ENCODE measurements at regions not wholly inside any gene's neighbourhood (a gene's known extent, or its start where the extent isn't known, plus 50 kb on each side); places are given as distances from the start of the nearest gene placed in this dataset.

DNA sequence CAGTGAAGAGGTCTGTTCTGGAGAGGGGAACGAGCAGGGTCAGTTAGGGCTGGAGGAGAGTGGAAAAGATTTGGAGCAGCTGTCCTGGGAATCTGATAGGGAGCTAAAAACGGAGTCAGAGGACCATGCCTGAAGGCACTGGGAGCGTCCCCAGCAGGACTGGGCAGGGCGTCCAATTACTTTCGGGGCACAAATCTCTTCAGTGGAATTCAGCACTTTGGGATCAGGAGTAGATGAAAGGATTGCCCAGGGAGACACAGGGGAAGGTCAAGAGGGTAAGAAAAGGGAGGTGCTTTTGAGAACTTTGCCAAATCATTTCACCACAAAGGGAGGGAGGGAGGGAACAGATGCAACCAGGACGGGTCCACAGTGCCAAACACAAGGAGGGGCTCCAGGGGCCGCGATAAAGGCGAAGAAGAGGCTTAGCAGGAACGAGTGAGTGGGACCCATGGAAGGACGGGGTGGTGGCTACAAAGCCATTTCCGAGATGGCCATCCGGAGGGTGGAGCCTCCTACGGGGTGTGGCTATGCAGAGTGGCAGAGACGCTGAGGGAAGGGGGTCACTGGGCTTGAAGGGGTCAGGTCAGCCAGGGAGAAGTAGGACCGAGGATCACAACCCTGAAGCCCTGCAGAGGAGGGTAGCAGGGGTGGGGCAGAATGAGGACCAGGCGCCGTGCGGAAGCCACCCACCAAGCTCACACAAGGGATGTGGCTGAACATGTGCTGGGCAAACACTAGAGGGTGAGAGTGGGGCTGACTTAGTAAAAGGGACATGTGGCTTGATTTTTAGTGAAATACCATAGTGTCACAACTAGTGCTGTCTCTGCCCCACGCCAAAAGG is 180.0 kb upstream of the RREB1 start:
- TF ChIP-seq SIN3A (IDR thresholded peaks at IDR 0.05; ENCODE audit: borderline replicate concordance, low read depth, low read length) (no peak), RFX5 (IDR thresholded peaks at IDR 0.05; ENCODE audit: low read length) (no peak), CTCF (IDR thresholded peaks at IDR 0.05) (no peak), SMC3 (IDR thresholded peaks at IDR 0.05; ENCODE audit: low read depth, low read length) (no peak), GABPA (IDR thresholded peaks at IDR 0.05; ENCODE audit: low read depth) (no peak), EZH2phosphoT487 (IDR thresholded peaks at IDR 0.05; ENCODE audit: borderline replicate concordance, low read depth) (no peak), POLR2AphosphoS5 (IDR thresholded peaks at IDR 0.05; ENCODE audit: low read depth, low read length) (no peak), EP300 (IDR thresholded peaks at IDR 0.05; ENCODE audit: borderline replicate concordance in 1 of 2, low read depth in 1 of 2, low read length in 1 of 2) (no peak), CHD2 (IDR thresholded peaks at IDR 0.05; ENCODE audit: low read length, partially characterized antibody) (no peak), JUND (IDR thresholded peaks at IDR 0.05) (no peak)
- TF ChIP-seq, protein P1, sequence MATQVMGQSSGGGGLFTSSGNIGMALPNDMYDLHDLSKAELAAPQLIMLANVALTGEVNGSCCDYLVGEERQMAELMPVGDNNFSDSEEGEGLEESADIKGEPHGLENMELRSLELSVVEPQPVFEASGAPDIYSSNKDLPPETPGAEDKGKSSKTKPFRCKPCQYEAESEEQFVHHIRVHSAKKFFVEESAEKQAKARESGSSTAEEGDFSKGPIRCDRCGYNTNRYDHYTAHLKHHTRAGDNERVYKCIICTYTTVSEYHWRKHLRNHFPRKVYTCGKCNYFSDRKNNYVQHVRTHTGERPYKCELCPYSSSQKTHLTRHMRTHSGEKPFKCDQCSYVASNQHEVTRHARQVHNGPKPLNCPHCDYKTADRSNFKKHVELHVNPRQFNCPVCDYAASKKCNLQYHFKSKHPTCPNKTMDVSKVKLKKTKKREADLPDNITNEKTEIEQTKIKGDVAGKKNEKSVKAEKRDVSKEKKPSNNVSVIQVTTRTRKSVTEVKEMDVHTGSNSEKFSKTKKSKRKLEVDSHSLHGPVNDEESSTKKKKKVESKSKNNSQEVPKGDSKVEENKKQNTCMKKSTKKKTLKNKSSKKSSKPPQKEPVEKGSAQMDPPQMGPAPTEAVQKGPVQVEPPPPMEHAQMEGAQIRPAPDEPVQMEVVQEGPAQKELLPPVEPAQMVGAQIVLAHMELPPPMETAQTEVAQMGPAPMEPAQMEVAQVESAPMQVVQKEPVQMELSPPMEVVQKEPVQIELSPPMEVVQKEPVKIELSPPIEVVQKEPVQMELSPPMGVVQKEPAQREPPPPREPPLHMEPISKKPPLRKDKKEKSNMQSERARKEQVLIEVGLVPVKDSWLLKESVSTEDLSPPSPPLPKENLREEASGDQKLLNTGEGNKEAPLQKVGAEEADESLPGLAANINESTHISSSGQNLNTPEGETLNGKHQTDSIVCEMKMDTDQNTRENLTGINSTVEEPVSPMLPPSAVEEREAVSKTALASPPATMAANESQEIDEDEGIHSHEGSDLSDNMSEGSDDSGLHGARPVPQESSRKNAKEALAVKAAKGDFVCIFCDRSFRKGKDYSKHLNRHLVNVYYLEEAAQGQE (IDR thresholded peaks at IDR 0.05; ENCODE audit: low read depth, low read length) = no peak
- TF ChIP-seq, protein P2, sequence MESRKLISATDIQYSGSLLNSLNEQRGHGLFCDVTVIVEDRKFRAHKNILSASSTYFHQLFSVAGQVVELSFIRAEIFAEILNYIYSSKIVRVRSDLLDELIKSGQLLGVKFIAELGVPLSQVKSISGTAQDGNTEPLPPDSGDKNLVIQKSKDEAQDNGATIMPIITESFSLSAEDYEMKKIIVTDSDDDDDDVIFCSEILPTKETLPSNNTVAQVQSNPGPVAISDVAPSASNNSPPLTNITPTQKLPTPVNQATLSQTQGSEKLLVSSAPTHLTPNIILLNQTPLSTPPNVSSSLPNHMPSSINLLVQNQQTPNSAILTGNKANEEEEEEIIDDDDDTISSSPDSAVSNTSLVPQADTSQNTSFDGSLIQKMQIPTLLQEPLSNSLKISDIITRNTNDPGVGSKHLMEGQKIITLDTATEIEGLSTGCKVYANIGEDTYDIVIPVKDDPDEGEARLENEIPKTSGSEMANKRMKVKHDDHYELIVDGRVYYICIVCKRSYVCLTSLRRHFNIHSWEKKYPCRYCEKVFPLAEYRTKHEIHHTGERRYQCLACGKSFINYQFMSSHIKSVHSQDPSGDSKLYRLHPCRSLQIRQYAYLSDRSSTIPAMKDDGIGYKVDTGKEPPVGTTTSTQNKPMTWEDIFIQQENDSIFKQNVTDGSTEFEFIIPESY (IDR thresholded peaks at IDR 0.05; ENCODE audit: borderline replicate concordance, low read depth) = no peak

Data from SK-N-SH (cell line).